Prostate gland (tissue), 2 donors: ENCODE measurements at regions not wholly inside any gene's neighbourhood (a gene's known extent, or its start where the extent isn't known, plus 50 kb on each side); places are given as distances from the start of the nearest gene placed in this dataset.
"Not testable (repeated sequence)": the region's sequence is repeated elsewhere in the genome, so short reads cannot be mapped to it uniquely, and the experiment has no call there.

Experiments used
- DNase-seq: peaks from one replicate; pipeline ENCODE4 v3.0.0-alpha.2; 2019; ENCODE audit warnings: low spot score
- H3K27ac ChIP-seq, 2 donors: fragments of 200-600 bp; sonication (generic); 2 replicates each; pipeline ENCODE4 v1.5.1; 2017 to 2019
- H3K27me3 ChIP-seq: fragments of 200-600 bp; sonication (generic); replicated peaks from 2 replicates; pipeline ENCODE4 v1.5.1; 2019; ENCODE audit not compliant: insufficient read depth
- H3K36me3 ChIP-seq, 2 donors: fragments of 200-600 bp; sonication (generic); 1 replicate in 1 of 2; 2 replicates in 1 of 2; pipeline versions ENCODE4 v1.5.1 to v1.8.1; 2017 to 2019
- H3K4me1 ChIP-seq: fragments of 200-600 bp; sonication (generic); replicated peaks from 2 replicates; pipeline ENCODE4 v1.5.1; 2019
- H3K4me3 ChIP-seq, 2 donors: fragments of 200-600 bp; sonication (generic); 2 replicates each; pipeline ENCODE4 v1.5.1; 2017 to 2019
- H3K9me3 ChIP-seq: fragments of 200-600 bp; sonication (generic); 2 replicates; pipeline ENCODE4 v1.5.1; 2017
- CTCF ChIP-seq, 4 experiments: fragments of 200-600 bp in 2 of 4; fragments of 450-650 bp in 2 of 4; sonication (generic) in 2 of 4; IDR thresholded peaks; 1 replicate in 3 of 4; 2 replicates in 1 of 4; pipeline ENCODE4 v1.5.1; 2016 to 2019; ENCODE audit warnings: antibody characterized with exemption in 4 of 4, mild to moderate bottlenecking in 2 of 4, moderate library complexity in 2 of 4
- POLR2A ChIP-seq: fragments of 450-650 bp; IDR thresholded peaks from one replicate; pipeline ENCODE4 v1.6.1; 2016; ENCODE audit warnings: antibody characterized with exemption, mild to moderate bottlenecking
- POLR2AphosphoS5 ChIP-seq: sonication (generic); formaldehyde crosslinking; IDR thresholded peaks from one replicate; pipeline ENCODE4 v1.6.1; 2017; ENCODE audit warnings: antibody characterized with exemption
- WGBS: methylation state at CpG from one replicate; pipeline ENCODE4 v1.1.5; 2018; 5-methylcytosine and 5-hydroxymethylcytosine counted together
- intact Hi-C: fragments of 100-400 bp; cut with DNase I; formaldehyde crosslinking; loops from one replicate; pipeline ENCODE4 v1.14.2; 2022

- no peak for TF ChIP-seq POLR2A
- TF ChIP-seq CTCF (IDR thresholded peaks at IDR 0.05): no peak
- TF ChIP-seq POLR2AphosphoS5: no peak
- no peak overlapping the region for H3K4me3 ChIP-seq
Measured at GRCh38 chr1:185517808-185518419, 200.9 kb upstream of the IVNS1ABP start.

GRCh38 chr1:185517301-185517700 is 200.3 kb upstream of the IVNS1ABP start:
- 94% methylated on average over 2 of the region's 2 CpGs for whole genome bisulfite sequencing
- not testable (repeated sequence) for DNase-seq

More at GRCh38 chr1:185517808-185518419, 200.9 kb upstream of the IVNS1ABP start:
- H3K27ac ChIP-seq: no peak overlapping the region
- H3K27me3 ChIP-seq: no peaks in the 10 kb centered on the region
- H3K9me3 ChIP-seq: no peaks in the 10 kb centered on the region
- intact Hi-C loops: no loop called here
- 61% methylated on average over 2 of the region's 2 CpGs for WGBS
- no peak for DNase-seq
- no peaks in the 10 kb centered on the region for H3K4me1 ChIP-seq
- no peaks in the 10 kb centered on the region for H3K36me3 ChIP-seq

GRCh38 chr1:185515696-185516095 is 198.7 kb upstream of the IVNS1ABP start:
- intact Hi-C loops: no loop called here
- WGBS: 93% methylated on average over 2 of the region's 2 CpGs
- no peaks in the 10 kb centered on the region for H3K36me3 ChIP-seq

More at GRCh38 chr1:185517301-185517700, 200.3 kb upstream of the IVNS1ABP start:
- intact Hi-C loops, H3K4me3 ChIP-seq, H3K27ac ChIP-seq, H3K36me3 ChIP-seq, H3K9me3 ChIP-seq, H3K4me1 ChIP-seq, H3K27me3 ChIP-seq: not testable (repeated sequence)

GRCh38 chr1:185514311-185514710 is 197.3 kb upstream of the IVNS1ABP start:
- intact Hi-C loops: no loop called here
- H3K36me3 ChIP-seq: no peaks in the 10 kb centered on the region

More at GRCh38 chr1:185515696-185516095, 198.7 kb upstream of the IVNS1ABP start:
- Histone ChIP-seq H3K4me3 (no peak overlapping the region), H3K27me3 (no peaks in the 10 kb centered on the region), H3K9me3 (no peaks in the 10 kb centered on the region), H3K27ac (no peak overlapping the region), H3K4me1 (no peaks in the 10 kb centered on the region)
- no peak for DNase-seq
- TF ChIP-seq POLR2AphosphoS5 (no peak), POLR2A (no peak), CTCF (IDR thresholded peaks at IDR 0.05) (no peak)

GRCh38 chr1:185512442-185512841 is 195.4 kb upstream of the IVNS1ABP start:
- Histone ChIP-seq H3K27ac (no peak overlapping the region), H3K9me3 (no peaks in the 10 kb centered on the region), H3K36me3 (no peaks in the 10 kb centered on the region), H3K4me3 (no peak overlapping the region), H3K27me3 (no peaks in the 10 kb centered on the region), H3K4me1 (no peaks in the 10 kb centered on the region)
- DNase-seq: no peak
- WGBS: 43% methylated on average over 4 of the region's 4 CpGs
- TF ChIP-seq POLR2AphosphoS5 (no peak), CTCF (IDR thresholded peaks at IDR 0.05) (no peak), POLR2A (no peak)
- intact Hi-C loops: no loop called here

More at GRCh38 chr1:185514311-185514710, 197.3 kb upstream of the IVNS1ABP start:
- no peak for DNase-seq
- Histone ChIP-seq H3K4me1 (no peaks in the 10 kb centered on the region), H3K4me3 (no peak overlapping the region), H3K9me3 (no peaks in the 10 kb centered on the region), H3K27ac (no peak overlapping the region), H3K27me3 (no peaks in the 10 kb centered on the region)
- TF ChIP-seq POLR2A (no peak), CTCF (IDR thresholded peaks at IDR 0.05) (no peak), POLR2AphosphoS5 (no peak)
